ENCODE measurements at regions not wholly inside any gene's neighbourhood (a gene's known extent, or its start where the extent isn't known, plus 50 kb on each side); places are given as distances from the start of the nearest gene placed in this dataset.

DNA sequence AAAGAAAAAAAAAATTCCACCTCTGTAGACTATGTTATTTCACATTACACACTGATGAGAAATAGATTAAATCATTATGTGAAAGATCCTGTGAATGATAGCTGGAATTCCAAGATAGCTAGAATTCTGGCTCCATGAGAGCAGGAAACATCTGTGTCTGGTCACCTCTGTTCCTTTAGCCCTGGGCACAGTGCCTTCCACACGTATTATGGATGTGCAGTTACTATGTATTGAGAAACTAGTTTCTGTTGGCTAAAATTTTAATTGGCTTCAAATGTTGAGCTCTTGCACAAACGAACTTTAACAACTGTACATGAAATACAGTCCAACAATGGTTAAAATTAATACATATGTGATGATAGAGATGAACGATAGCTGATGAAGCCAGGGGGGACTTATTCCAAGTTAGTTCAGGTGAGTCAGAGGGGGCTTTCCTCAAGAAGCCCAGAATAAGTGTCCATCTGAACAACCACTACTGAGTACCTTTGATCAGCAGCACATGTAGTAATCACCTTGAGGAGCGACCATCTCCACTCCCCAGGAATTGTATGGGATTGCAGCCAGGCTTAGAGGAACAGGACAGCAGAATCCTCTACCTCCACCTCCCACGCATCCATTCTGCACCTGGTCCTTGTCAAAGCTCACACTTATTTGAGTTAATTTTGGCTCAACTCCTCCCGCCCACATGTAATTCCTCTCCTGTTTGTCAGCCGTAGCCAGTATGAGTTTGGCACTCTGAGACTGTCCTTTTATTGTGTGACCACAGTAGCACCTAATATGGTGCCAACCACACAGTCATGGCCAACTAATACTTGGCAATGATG lies 68.6 kb downstream of the NABP1 start:
- intact Hi-C loops (cut with DNase I) = no loop called here
- Histone ChIP-seq H3K4me1 (no peaks in the 10 kb centered on the region), H3K9me3 (no peaks in the 10 kb centered on the region), H3K27ac (no peak overlapping the region), H3K27me3 (ENCODE audit: insufficient read depth in 3 of 3, low read length in 2 of 3) (no peaks in the 10 kb centered on the region), H3K36me3 (ENCODE audit: insufficient read depth in 1 of 2, low read depth in 1 of 2) (no peaks in the 10 kb centered on the region), H3K4me3 (no peak overlapping the region)
- 20 to 25% (median 22%) methylated on average over 7 of the region's 7 CpGs for WGBS, 3 donors
- DNase-seq = no peak
- peak in 1 of 4 donors; percentile 59 for ATAC-seq
- TF ChIP-seq, protein P1, sequence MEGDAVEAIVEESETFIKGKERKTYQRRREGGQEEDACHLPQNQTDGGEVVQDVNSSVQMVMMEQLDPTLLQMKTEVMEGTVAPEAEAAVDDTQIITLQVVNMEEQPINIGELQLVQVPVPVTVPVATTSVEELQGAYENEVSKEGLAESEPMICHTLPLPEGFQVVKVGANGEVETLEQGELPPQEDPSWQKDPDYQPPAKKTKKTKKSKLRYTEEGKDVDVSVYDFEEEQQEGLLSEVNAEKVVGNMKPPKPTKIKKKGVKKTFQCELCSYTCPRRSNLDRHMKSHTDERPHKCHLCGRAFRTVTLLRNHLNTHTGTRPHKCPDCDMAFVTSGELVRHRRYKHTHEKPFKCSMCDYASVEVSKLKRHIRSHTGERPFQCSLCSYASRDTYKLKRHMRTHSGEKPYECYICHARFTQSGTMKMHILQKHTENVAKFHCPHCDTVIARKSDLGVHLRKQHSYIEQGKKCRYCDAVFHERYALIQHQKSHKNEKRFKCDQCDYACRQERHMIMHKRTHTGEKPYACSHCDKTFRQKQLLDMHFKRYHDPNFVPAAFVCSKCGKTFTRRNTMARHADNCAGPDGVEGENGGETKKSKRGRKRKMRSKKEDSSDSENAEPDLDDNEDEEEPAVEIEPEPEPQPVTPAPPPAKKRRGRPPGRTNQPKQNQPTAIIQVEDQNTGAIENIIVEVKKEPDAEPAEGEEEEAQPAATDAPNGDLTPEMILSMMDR (IDR thresholded peaks at IDR 0.05) = no peak

DNA sequence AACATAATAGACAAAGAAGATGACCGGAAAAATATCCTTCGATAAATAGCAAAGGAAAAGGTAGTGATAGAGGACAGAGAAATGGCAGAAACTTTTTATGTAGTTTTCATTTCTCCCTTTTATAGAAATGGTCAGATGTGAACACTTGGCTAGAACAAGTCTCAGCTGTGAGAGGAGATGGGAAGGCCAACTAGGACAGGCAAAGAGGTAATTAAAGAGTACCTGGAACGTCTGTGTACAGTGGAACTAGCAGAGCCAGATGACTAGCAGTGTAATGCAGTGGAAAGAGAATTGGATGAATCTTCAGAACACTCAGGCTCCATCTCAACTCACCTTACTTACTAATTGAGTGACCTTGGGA lies 69.2 kb downstream of the NABP1 start:
- DNase-seq (no peak), ATAC-seq (no peak)
- Histone ChIP-seq H3K9me3 (no peaks in the 10 kb centered on the region), H3K4me3 (no peak overlapping the region), H3K36me3 (ENCODE audit: insufficient read depth in 1 of 2, low read depth in 1 of 2) (no peaks in the 10 kb centered on the region), H3K4me1 (no peaks in the 10 kb centered on the region), H3K27me3 (ENCODE audit: insufficient read depth in 3 of 3, low read length in 2 of 3) (no peaks in the 10 kb centered on the region), H3K27ac (no peak overlapping the region)
- WGBS, 3 donors = 21 to 28% (median 24%) methylated on average over 3 of the region's 3 CpGs
- intact Hi-C loops (cut with DNase I) = no loop called here
- TF ChIP-seq, protein P1 (IDR thresholded peaks at IDR 0.05) = no peak

DNA sequence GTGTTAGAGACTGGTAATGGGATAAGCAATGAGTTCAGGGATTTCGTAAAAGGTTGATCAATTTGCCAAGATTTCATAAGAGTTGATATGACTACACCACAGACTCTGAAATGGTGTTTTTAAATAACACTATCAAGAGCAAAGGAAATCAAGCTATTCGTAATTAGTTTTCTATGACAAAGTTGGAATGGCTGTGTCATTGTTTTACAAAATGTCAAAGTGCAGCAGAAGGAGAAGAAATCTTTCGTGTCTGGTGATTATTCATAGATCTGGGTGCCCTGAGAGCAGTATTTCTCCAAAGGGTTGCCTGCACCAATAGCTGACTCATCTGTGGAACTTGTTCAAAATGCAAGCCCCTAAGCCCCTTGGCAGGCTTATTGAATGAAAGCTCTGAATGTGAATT lies 70.1 kb downstream of the NABP1 start:
- no peaks in the 10 kb centered on the region for H3K27me3 ChIP-seq (ENCODE audit: insufficient read depth in 3 of 3, low read length in 2 of 3)
- ATAC-seq (no peak), DNase-seq (no peak)
- intact Hi-C loops (cut with DNase I) = no loop called here
- no peaks in the 10 kb centered on the region for H3K4me1 ChIP-seq
- H3K4me3 ChIP-seq = no peak overlapping the region
- no peaks in the 10 kb centered on the region for H3K9me3 ChIP-seq
- no peaks in the 10 kb centered on the region for H3K36me3 ChIP-seq (ENCODE audit: insufficient read depth in 1 of 2, low read depth in 1 of 2)
- TF ChIP-seq, protein P1 (IDR thresholded peaks at IDR 0.05) = no peak
- WGBS, 3 donors = 36 to 55% (median 39%) methylated on average over 3 of the region's 3 CpGs
- H3K27ac ChIP-seq = no peak overlapping the region

DNA sequence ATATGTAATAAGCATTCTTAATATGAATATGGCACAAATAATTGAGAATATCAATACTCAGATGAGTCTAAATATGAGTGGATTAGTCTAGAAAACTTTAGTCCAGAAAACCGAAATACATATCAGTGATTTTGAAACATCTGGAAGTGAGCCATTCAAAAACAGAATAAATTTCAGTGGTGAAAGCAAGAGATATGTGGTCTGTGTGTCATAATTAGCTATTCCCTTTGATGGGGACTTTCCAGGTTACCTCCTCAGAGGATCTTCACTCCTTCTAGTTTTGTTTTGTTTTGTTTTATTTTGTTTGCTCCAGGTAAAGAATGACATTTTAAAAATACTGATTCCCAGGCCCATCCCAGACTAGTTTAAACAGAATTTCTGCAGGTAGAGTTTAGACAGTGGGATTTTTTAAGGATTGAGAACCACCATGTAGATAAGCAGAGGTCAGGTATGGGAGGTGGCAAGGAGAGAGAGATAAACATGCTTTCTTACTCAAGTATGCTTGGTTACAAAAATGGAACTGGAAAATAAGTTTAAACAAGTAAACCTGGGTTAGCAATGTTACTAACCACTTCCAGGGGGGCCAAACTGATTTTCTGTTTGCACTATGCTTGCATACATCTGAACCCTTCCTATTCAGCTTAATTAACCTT lies 70.7 kb downstream of the NABP1 start:
- no peak overlapping the region for H3K4me3 ChIP-seq
- H3K27me3 ChIP-seq (ENCODE audit: insufficient read depth in 3 of 3, low read length in 2 of 3) = no peaks in the 10 kb centered on the region
- no peaks in the 10 kb centered on the region for H3K4me1 ChIP-seq
- WGBS, 3 donors = 33 to 53% (median 34%) methylated on average over 1 of the region's 1 CpG
- TF ChIP-seq, protein P1 (IDR thresholded peaks at IDR 0.05) = no peak
- DNase-seq (no peak), ATAC-seq (no peak)
- no peaks in the 10 kb centered on the region for H3K36me3 ChIP-seq (ENCODE audit: insufficient read depth in 1 of 2, low read depth in 1 of 2)
- H3K9me3 ChIP-seq = no peaks in the 10 kb centered on the region
- intact Hi-C loops (cut with DNase I) = no loop called here
- no peak overlapping the region for H3K27ac ChIP-seq
